Activated CD4-positive, alpha-beta T cell treated with anti-CD3 and anti-CD28 coated beads for 24 hours (primary cell): ENCODE measurements at regions not wholly inside any gene's neighbourhood (a gene's known extent, or its start where the extent isn't known, plus 50 kb on each side); places are given as distances from the start of the nearest gene placed in this dataset.

ENCODE experiments used
- DNase-seq, 2 donors: peaks; one replicate each; pipeline ENCODE4 v3.0.0-alpha.2; 2020; ENCODE audit warnings: low read depth in 2 of 2

DNA sequence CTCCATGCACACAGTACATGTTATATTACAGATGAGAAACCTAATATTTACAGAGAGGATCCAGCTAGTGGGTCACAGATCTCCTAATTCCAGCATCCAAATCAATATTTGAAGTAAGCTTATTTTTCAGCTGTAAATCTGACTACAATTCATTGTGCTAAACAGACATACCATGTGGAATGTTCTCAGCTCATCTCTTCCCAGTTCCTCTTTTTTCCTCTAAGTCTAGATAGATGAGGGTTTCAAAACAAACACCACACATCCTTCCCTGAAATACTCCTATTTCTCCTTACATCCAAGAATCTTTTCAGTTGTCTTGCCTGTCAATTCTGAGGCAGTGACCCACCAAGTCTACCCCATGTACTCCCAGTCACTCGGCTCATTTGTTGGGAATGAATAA is 200.7 kb upstream of the PIK3C3 start:
- no peak for DNase-seq

DNA sequence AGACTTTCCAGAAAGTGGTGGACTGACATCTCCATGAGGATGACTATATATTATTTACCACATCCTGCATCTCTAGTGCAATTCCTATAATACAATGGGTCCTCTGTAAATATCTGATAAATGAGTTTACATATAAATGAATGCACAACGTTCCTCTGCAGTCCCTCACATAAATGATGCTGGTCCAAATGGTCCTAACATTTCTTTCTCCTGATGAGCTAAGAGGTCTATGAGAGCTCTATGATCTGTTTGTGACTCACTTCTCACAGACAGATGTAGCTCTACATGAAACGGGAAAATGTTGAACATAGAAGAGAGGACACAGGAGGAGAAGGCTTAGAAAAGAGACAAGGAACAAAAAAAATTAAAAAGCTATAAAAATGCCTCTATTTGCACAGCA is 201.2 kb upstream of the PIK3C3 start:
- no peak for DNase-seq

DNA sequence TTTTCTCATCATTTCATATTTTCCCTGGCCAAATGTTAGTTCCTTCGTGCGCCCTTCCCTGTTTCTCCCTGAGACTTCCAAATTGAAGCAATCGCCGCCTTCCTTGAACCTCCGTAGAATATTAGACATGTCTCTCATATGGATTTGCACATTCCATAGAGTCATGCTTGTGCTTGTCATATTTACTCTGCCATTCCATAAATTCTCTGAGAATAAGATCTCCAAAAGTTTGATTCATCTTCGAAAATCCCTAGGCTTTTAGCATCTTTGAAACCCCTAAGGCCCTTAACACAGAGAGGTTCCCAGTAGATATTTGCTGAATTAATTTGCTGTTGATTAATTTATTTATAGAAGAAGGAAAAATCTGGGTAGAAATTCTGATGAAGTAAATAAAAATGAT is 202.2 kb upstream of the PIK3C3 start:
- DNase-seq, result no peak

DNA sequence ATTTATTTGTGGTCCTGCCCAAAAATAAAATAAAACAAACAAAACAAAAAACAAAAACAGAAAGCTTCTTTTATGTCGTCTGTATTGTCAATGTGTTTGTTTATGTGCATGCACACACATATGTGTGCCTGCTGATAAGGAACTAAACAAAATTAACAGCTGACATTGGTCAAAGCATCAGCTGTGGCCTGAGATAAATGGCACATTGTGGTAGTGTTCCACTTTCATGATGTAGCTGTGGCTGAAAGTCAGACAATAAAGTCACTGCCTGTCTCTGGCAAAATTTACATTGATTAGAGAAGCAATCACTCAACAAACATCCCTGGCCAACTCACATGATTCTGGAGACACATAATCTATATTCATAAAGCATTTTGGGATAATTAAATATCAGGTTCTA is 203.4 kb upstream of the PIK3C3 start:
- DNase-seq, result no peak

DNA sequence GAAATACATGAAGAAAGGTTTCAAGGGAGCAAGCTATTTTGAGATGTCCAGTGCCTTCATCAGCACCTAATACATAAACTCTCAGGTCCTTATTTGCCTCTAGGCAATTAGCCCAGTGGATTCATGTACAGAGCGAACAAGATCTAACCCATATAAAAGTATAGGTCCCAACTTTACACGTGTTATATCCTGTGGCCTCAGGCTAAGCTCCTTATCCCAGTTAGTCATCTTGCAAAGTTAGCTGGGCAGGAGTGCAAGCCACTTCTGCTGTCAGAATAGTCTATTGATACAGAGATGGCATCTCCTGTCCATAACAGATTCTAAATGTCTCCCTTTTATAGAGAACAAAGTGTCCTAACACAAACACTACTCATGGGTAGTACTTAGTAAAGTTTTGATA is 203.9 kb upstream of the PIK3C3 start:
- DNase-seq, result no peak

DNA sequence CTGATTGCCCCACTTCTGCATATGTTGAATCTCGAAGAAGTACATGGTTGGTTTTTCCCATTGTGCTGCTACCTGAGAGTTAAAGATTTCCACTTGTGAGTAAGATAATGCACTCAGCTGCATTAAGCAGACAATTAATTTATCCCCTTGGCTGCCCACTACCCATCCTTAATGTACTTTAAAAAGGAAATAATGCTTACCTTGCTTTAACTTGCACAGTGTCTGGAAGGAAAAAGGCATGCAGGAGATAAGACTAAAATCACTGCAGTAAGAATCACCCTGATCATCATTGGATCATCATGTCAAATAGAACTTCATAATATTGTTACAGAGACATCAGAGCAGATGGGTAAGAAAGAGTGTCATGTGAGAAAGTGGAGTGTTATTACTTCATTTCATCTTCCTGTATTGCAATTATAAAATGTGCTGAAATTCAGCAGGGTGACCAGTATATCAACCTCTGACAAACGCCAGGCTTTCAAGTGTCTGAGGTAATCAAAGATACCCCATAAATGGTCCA is 207.3 kb upstream of the PIK3C3 start:
- no peak for DNase-seq

DNA sequence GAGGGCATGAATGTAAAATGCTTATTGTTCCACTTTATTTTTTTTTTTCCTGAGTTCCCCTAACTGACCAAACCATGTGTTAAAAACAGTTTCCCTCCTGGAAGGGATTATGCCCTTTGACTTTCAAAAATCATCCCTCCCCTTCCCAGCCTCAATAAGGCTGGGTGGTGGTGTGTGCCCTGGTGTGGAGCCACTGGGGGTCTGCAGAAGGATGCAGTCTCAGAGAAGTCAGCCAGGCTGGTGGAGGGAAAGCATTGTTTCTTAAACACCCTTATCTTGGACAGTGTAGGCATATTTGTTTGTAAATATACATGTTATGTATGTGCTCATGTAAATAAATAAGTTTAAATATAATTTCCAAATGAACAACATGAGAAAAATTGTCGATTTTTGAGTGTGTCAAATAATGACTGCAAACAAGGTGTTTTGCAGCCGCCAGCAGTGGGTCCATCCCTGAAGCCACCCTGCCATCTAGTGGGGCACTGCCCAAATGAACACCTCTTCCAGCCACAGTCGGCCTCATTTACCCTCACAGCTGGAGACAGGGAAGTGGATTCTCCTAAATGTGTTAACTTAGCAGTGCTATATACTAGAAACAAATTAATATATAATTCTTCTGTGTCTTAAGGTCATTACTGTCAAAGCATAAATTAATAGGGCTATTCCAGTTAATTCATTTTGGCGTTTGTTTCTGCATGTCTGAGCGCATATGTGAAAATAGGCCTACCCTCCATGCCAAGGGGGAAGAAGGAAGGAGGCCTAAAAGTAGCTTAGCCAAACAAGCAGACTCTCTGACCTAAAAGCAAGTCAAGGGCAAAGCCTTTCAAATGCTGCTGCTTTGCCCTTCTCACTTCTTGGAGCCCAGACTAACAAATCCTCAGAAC is 209.6 kb upstream of the PIK3C3 start:
- no peak for DNase-seq

DNA sequence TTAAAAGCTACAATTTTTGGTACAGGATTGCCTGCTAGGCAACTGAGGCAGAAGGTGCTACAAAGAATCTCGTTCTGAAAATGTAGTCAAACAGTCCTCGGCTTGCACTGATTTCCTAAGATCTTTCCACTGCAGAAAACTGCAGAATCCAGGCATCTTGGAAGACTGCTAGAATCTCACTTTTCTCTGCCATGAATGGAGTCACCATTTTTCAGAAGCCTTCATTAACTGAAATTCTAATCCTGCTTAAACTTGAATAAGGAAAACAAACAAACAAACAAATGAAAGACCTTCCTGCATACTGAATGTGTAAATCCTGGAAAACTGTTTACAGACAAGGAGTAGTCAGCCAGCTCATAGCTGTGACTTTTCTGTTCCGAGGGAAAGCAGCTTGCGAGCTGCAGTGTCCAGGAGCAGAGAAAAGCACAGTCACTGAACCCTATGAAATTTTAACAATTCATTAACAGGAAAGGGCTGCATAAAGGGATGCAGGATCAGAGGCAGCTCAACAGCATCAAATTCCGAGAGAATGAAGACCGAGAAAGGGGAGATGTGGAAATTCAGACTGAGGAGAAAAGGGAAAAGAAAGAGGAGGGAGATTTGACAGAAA is 210.5 kb upstream of the PIK3C3 start:
- DNase-seq, result no peak

DNA sequence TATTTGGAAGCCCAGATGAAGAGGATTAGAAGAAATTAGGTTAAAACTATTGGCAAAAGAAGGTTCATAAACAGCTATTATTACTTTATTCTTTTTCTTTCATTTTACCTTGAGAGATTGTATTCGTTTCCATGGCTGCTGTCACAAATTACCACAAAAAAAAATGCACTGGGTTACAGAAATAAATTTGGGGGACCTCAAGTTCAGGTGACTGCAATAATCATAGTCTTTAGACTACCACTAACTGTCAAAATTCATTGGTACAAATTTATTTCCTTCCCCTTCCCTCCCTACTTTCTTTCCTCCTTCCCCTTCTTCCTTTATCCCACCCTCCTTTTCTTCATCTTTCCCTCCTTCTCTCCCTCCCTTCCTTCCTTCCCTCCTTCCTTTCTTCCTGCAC is 217.8 kb upstream of the PIK3C3 start:
- DNase-seq, result no peak

DNA sequence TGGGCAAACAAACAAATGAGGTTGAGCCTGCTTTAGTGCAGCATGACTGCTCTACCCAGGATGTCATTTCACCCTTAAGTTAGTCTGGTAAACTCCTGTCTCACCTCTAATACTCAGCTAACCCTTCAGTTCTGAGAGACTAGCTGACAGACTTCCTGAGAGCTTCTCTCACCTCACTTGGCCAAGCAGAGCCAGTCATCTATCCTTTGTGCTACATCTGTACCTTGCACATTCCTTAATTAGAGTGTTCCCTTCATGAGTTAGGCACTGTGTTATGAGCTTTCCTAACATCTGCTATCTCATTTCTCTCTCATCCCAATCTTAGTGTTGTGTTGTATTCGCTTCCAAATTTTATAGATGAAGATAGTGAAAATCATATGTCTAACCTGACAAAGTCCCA is 220.1 kb upstream of the PIK3C3 start:
- no peak for DNase-seq

DNA sequence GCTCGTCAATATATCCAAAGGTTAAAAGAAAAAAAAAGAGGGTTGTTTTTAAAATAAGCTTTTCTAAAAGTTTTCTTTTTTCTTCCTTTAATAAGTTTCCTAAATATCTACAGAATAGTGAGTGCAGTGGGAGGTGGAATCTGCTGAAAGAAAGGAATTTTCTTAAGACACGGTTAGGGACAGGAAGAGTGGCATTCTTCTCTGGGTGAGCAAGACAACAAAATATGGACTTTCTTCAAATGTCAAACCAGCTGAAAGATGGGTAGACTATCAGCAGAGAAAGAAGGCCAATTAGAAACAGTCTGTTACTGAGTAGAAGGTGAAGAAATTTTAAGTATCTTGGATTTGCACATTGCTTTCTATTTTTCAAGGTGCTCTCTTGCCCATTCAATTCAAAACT is 222.7 kb upstream of the PIK3C3 start:
- no peak for DNase-seq

DNA sequence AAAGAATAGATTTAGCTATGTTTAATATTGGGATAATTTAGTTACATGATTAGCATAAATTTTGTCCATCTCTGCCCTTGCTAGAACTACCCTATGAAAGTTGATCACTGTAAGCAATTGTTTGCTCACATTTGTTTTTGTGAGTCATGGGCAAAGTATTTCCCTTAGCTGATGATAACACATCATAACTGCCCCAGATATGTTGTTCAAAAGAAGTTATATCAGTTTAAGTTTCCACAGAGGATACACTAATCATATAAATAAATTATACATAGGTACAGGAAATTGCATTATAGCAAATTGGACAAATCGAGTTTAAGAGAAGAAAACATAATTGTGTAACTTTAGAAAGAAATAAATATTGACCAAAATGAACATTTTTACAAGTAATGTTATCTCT is 223.2 kb upstream of the PIK3C3 start:
- no peak for DNase-seq

DNA sequence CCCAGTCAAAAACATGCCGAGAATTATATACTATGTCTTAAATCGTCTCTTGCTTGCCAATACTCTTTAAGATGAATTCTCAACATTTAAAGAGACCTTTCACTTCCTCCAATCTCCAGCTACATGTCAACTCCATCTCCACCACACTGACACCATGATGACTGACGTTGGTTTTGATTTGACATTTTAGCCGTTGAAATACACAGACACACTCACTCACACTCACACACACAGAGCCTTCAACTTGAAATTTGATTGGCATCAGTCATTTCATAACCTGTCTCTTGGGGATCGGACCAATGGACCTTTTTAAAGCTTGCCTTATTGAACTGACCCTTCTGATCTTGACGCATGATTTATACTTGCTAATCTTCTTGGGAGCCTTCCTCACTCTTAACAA is 230.8 kb upstream of the PIK3C3 start:
- no peak for DNase-seq

DNA sequence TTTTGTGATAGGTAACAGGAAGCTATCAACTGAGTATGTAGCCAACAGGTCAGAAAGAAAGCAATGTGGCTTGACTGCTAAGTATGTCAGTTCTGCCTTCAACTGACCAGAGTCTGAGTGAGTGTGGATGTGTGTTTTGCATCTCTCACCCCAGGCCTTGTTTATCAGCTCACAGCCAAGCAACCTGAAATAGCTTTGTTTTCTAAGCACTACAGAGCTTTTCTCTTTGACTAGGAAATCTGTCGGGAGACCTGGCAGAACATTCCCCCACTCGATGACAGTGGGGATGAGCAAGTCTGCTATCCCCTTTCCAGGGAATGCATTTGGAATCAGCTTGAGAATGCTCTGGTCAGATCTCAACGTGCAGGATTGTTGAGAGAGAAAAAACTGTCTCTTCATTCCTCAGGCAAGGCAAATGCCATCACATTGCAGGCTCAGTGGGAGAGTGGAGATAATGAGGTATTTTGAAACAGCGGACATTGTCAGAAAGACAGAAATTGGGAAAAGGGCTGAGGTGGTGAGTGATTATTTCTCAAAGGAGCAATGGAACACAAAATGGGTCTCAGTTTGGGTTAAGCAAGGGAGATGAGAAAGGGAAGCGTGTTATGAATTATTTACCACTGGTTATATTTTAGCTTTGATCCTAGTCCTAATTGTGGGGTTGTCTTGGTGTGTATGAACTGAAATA is 233.8 kb upstream of the PIK3C3 start:
- no peak for DNase-seq

DNA sequence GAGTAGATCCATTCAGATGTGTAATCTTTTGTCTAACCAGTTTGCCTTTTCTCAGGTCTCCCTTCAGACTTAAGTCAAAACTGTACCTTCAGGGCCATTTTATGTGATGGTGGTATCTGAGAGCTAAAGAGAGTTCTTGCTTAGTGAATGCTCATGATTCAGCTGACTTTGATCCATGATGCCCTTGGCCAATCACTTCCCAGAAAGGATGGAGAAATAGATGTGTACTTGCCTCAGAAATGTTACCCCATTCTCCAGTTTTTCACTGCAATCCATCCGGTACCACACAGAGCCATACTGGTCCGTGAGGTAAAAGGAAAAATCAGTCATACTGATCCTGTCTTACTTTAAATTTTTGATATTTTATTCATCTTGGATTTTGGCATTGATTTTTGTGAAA is 234.8 kb upstream of the PIK3C3 start:
- DNase-seq, result no peak

DNA sequence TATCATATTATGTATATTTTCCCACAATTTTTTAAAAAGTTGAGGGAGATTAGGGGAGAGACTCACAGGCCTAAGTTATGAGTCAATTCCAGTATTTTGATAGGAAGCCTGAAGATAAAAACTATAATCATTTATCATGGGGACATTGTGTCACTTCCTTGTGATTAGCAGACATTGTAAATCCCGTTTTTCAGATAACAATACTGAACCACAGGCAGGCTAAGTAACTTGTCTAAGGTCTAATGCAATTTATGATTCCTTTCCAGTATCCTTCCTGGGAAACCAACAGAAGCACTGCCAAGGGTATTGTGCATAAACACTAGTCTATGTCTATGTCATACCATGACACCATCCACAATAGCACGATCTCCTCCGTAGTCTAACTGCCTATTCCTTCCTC is 235.2 kb upstream of the PIK3C3 start:
- no peak for DNase-seq

DNA sequence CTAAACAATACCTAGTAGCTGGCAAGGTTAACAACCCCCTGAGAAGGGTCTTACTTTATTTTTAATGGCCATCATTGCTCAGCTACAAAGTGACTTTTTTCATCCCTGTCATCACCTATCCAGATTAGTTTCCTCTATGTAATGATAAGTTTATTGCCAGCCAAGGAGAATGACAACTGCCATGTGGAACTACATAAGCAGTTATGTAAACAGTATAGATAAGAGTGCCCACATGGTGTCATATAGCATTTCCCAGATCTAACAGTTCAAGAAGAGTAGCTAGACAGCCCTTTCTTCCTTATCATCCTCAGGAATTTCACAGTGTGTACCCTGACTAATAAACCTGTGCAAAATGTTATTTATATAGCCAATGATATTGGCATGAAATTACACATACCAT is 240.2 kb upstream of the PIK3C3 start:
- DNase-seq, result no peak

DNA sequence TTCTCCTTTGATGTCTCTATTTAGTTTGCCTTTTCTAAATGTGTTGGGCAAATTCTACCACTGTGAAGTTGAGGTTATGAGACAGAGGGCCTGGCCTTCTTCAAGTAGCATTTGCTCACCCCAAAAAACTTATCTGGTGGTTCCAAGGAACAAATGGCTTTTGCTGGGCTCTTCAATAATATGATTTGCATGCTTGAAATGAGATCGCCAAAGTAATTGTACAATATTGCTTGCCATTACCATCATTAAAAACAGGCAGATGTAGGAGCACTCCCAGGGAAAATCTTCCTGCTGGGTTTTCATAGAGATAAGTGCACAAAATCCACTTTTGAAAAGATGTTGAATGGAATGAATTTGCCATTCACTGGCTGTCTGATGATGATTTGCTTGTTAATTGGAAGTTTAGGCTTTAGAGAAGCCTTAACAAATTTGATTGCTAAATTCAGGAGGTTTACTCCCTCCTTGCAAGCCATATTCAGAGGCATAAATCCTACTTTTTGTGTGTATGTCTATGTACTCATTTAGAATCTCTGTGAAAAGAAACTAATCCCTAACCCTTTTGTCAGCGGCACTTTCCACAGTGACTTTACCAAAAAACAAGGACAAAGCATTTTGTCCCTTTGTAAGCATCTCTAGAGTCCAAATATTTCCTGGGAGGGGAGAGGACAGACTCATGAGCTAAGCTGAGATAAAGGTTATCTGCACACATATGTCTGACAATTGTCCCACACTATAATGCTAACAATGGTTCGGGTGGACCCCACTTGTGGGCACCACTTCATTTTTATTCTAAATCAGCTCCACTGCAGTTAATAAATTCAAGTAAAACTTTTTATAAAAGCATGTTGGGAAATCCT is 240.8 kb upstream of the PIK3C3 start:
- no peak for DNase-seq

DNA sequence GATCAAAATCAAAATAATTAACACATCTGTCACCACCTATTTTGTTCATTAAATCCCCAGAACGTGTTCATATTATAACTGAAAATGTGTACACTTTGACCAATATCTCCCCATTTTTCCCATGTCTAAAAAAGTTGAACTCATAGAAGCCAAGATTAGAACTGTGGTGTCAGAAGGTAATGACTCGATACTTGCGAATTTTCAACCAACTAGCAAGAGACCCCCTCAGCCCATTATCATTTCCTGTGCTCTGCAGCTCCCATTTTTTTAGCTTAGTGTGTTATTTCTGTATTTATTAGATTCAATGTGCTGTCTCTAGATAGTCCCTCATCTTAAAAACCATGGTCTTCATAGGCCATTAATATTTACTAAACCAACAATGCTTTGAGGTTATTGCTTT is 248.7 kb upstream of the PIK3C3 start:
- no peak for DNase-seq

DNA sequence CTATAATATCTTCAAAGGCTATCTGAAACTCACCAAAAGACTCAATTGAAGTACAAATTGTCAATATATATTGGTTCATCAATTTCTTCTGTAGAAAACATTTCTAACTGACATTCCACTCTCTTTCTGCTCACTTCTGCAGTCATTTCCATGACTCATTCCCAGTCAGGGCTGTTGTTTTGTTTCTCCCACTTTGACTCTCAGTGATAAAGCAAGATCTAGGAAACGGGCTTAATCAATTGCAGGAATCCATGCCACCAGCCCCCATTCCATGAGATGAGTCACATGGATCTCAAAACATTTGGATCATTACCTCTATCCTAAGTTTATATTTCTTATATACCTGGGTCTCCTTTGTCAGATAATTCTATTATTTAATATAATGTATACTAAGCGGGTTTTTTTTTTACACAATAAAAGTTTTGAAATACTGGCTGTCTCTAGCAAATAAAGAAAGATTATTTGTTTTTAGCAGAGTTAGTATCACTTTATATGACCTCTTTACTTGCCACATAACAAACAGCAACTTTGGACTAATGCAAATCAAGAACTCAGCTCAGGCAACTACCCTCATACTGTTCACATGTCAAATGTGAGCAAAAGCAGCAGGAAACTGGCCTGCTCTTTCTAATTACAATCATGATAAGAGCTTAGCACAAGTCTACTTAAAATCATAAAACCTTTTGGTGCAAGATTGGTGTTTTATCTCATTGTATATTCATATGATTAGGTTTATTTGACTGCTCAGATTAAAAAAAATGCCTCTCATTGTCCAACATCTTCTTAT is 251.1 kb upstream of the PIK3C3 start:
- no peak for DNase-seq

DNA sequence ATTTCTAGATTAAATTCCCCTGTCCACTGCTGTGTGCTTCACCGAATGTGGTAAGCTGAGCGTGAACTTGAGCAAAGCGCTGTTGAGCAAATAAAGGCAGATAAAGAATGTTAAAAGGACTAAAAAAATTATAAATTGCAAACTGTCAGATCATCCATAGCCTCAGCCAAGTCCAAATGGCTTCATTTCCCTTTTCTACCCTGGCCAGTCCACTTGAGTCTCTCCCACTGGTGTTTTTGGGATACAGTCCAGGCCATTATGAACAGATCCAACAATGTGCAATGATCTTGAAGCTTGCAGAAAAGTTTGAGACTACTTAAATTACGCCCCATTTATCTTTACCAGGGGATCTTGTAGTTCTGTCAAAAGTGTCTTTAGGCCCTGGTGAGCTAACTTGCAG is 254.6 kb upstream of the PIK3C3 start:
- no peak for DNase-seq
